DOHH2 (cell line): ENCODE measurements at regions not wholly inside any gene's neighbourhood (a gene's known extent, or its start where the extent isn't known, plus 50 kb on each side); places are given as distances from the start of the nearest gene placed in this dataset.

ENCODE experiments used
- H3F3A ChIP-seq: fragments of 200-600 bp; sonication (generic), shearing (Covaris generic); 2 replicates; pipeline ENCODE4 v1.6.0; 2016; ENCODE audit warnings: antibody characterized with exemption, mild to moderate bottlenecking; ENCODE audit not compliant: control insufficient read depth, insufficient read depth
- H3K27ac ChIP-seq: fragments of 200-600 bp; sonication (generic); 2 replicates; pipeline ENCODE4 v1.5.1; 2014; ENCODE audit warnings: low read depth, mild to moderate bottlenecking, low read length, moderate library complexity
- H3K27me3 ChIP-seq: fragments of 200-600 bp; sonication (generic); 2 replicates; pipeline ENCODE4 v1.6.1; 2014; ENCODE audit warnings: mild to moderate bottlenecking, low read length, mixed read lengths; ENCODE audit not compliant: control insufficient read depth
- H3K36me3 ChIP-seq: fragments of 200-600 bp; sonication (generic); 2 replicates; pipeline ENCODE4 v1.6.1; 2014; ENCODE audit warnings: mild to moderate bottlenecking, low read length, moderate library complexity, mixed read lengths; ENCODE audit not compliant: control insufficient read depth
- H3K4me1 ChIP-seq: fragments of 200-600 bp; sonication (generic); 2 replicates; pipeline ENCODE4 v1.6.1; 2014; ENCODE audit warnings: mild to moderate bottlenecking, low read length, mixed read lengths; ENCODE audit not compliant: control insufficient read depth
- H3K4me2 ChIP-seq: fragments of 200-600 bp; sonication (generic); 2 replicates; pipeline ENCODE4 v1.6.0; 2014; ENCODE audit warnings: mild to moderate bottlenecking, low read length, moderate library complexity
- H3K4me3 ChIP-seq: fragments of 200-600 bp; sonication (generic); 2 replicates; pipeline ENCODE4 v1.5.1; 2014; ENCODE audit warnings: mild to moderate bottlenecking, low read length, mixed read lengths
- H3K79me2 ChIP-seq: fragments of 200-600 bp; sonication (generic); 2 replicates; pipeline ENCODE4 v1.6.1; 2014; ENCODE audit warnings: mild to moderate bottlenecking, low read length, mixed read lengths; ENCODE audit not compliant: control insufficient read depth
- H3K9me2 ChIP-seq: fragments of 200-600 bp; sonication (generic); replicated peaks from 2 replicates; pipeline ENCODE4 v1.6.1; 2014; ENCODE audit warnings: mild to moderate bottlenecking, low read length, mixed read lengths; ENCODE audit not compliant: control insufficient read depth
- H3K9me3 ChIP-seq: fragments of 200-600 bp; sonication (generic); 2 replicates; pipeline ENCODE4 v1.6.1; 2014; ENCODE audit warnings: antibody characterized with exemption, low read length, mixed read lengths; ENCODE audit not compliant: control insufficient read depth, insufficient read depth
- H4K20me1 ChIP-seq: fragments of 200-600 bp; sonication (generic); 2 replicates; pipeline ENCODE4 v1.6.0; 2014; ENCODE audit warnings: low read depth, mild to moderate bottlenecking, antibody characterized with exemption, low read length, moderate library complexity; ENCODE audit not compliant: control insufficient read depth, insufficient read depth
- EZH2phosphoT487 ChIP-seq: fragments of 200-600 bp; sonication (generic); IDR thresholded peaks from 2 replicates; pipeline ENCODE4 v1.6.1; 2017; ENCODE audit warnings: borderline replicate concordance, mild to moderate bottlenecking, antibody characterized with exemption, low read length, moderate library complexity, mixed read lengths
- TF ChIP-seq, protein P1 (sequence below): fragments of 200-600 bp; sonication (generic); IDR thresholded peaks from one replicate; pipeline ENCODE4 v1.5.1; 2014; ENCODE audit warnings: antibody characterized with exemption, mild to moderate bottlenecking, low read depth, low read length; ENCODE audit not compliant: poor library complexity, severe bottlenecking

DNA sequence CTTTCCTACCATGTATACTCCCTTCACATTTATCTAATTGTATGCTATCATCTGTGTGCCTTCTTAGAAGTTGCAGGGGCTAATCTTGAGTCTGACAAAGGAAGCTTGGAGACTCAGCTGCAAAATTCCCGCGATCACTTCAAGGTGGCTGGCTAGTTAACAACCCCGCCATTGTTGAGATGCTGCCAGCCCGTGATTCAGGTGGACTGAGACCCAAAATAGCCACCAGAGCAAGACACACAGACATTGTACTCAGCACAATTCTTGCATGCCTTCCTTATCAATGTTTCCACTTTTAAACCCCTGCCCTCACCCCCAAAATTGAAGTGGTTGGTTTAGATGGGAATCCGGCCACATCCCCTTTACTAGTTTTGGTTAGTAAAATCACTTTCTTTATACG is 225.8 kb upstream of the ZNF717 start:
- Histone ChIP-seq H3K79me2 (no peaks in the 10 kb centered on the region), H3K9me3 (no peaks in the 10 kb centered on the region), H3K36me3 (no peaks in the 10 kb centered on the region), H4K20me1 (no peaks in the 10 kb centered on the region), H3K4me1 (no peaks in the 10 kb centered on the region), H3K27me3 (no peaks in the 10 kb centered on the region), H3K27ac (no peak overlapping the region), H3K4me2 (no peak overlapping the region), H3K9me2 (no peaks in the 10 kb centered on the region), H3F3A (no peaks in the 10 kb centered on the region), H3K4me3 (no peak overlapping the region)
- TF ChIP-seq, protein P1, sequence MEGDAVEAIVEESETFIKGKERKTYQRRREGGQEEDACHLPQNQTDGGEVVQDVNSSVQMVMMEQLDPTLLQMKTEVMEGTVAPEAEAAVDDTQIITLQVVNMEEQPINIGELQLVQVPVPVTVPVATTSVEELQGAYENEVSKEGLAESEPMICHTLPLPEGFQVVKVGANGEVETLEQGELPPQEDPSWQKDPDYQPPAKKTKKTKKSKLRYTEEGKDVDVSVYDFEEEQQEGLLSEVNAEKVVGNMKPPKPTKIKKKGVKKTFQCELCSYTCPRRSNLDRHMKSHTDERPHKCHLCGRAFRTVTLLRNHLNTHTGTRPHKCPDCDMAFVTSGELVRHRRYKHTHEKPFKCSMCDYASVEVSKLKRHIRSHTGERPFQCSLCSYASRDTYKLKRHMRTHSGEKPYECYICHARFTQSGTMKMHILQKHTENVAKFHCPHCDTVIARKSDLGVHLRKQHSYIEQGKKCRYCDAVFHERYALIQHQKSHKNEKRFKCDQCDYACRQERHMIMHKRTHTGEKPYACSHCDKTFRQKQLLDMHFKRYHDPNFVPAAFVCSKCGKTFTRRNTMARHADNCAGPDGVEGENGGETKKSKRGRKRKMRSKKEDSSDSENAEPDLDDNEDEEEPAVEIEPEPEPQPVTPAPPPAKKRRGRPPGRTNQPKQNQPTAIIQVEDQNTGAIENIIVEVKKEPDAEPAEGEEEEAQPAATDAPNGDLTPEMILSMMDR = no peak
- no peak for TF ChIP-seq EZH2phosphoT487

DNA sequence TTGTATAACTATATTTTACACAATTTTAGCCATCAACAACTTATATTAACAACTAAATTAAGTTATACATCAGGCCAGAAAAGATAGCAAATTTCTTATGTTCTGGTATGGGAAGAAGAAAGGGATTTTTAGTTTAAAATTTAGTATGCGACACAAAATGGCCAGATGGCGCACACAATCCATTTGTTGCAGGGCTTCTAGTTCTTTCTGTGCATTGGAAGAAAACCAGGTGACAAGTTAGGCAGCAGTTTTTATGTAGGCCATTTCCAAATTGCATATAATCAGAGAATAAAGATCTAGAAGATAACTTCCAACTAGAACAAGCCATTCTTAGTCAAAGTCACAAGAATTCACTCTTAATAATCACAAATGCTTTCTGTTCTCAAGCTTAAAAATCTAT is 230.1 kb upstream of the ZNF717 start:
- Histone ChIP-seq H4K20me1 (no peaks in the 10 kb centered on the region), H3K36me3 (no peaks in the 10 kb centered on the region), H3K27me3 (no peaks in the 10 kb centered on the region), H3K79me2 (no peaks in the 10 kb centered on the region), H3K27ac (no peak overlapping the region), H3K9me2 (no peaks in the 10 kb centered on the region), H3K9me3 (no peaks in the 10 kb centered on the region), H3K4me3 (no peak overlapping the region), H3F3A (no peaks in the 10 kb centered on the region), H3K4me1 (no peaks in the 10 kb centered on the region), H3K4me2 (no peak overlapping the region)
- no peak for TF ChIP-seq EZH2phosphoT487
- TF ChIP-seq, protein P1 = no peak

DNA sequence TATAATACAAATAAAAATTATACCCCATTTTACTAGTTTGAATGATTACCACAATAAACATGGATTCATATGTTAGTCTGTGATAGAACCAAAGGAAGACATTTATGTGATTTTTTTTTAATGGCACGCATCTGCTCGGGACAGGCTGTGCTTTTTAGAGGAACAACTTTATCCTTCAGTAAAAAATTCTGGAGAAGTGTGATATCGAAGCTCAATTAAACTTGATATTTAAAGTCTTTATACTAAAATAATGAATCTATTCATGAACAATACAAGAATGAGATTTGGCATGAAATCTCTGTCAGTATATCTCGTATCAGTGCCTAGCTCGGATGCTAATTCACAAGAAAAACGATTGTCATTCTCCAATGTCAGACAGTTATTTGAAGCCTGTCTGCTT is 230.8 kb upstream of the ZNF717 start:
- no peaks in the 10 kb centered on the region for H3K36me3 ChIP-seq
- no peak for TF ChIP-seq EZH2phosphoT487
- TF ChIP-seq, protein P1 = no peak
- no peaks in the 10 kb centered on the region for H3K4me1 ChIP-seq
- no peak overlapping the region for H3K27ac ChIP-seq
- no peak overlapping the region for H3K4me3 ChIP-seq
- no peaks in the 10 kb centered on the region for H3K9me3 ChIP-seq
- no peaks in the 10 kb centered on the region for H3K27me3 ChIP-seq
- H3K79me2 ChIP-seq = no peaks in the 10 kb centered on the region
- H3K4me2 ChIP-seq = no peak overlapping the region
- H3F3A ChIP-seq = no peaks in the 10 kb centered on the region
- H4K20me1 ChIP-seq = no peaks in the 10 kb centered on the region
- no peaks in the 10 kb centered on the region for H3K9me2 ChIP-seq
